ENCODE measurements at regions not wholly inside any gene's neighbourhood (a gene's known extent, or its start where the extent isn't known, plus 50 kb on each side); places are given as distances from the start of the nearest gene placed in this dataset.

- TF ChIP-seq POLR2AphosphoS5 (IDR thresholded peaks at IDR 0.05) (no peak), POLR2A (IDR thresholded peaks at IDR 0.05) (no peak)
Measured at GRCh38 chr2:128444816-128445522, 126.3 kb upstream of the HS6ST1 start.

Measured in prostate gland (tissue), 1 donor.